Activated naive CD4-positive, alpha-beta T cell treated with anti-CD3 and anti-CD28 coated beads for 36 hours (primary cell): ENCODE measurements at regions not wholly inside any gene's neighbourhood (a gene's known extent, or its start where the extent isn't known, plus 50 kb on each side); places are given as distances from the start of the nearest gene placed in this dataset.

ENCODE experiments used
- CTCF ChIA-PET: fragments of 350-600 bp; sonication (Branson Sonifier 250); formaldehyde crosslinking; loops from one replicate; lab custom pipeline; 2021; ENCODE audit warnings: antibody characterized with exemption; lab: Charles Lee
- DNase-seq: peaks from one replicate; pipeline ENCODE4 v3.0.0-alpha.2; 2020
- H3K27ac Mint-ChIP-seq: one replicate; pipeline ENCODE4 v1.8.0; 2021; ENCODE audit warnings: mild to moderate bottlenecking, mixed read lengths
- H3K27me3 Mint-ChIP-seq: one replicate; pipeline ENCODE4 v1.8.0; 2021; ENCODE audit warnings: low read depth, mixed read lengths
- H3K36me3 Mint-ChIP-seq: one replicate; pipeline ENCODE4 v1.8.0; 2021; ENCODE audit warnings: low read depth, mixed read lengths
- H3K4me1 Mint-ChIP-seq: one replicate; pipeline ENCODE4 v1.8.0; 2021; ENCODE audit warnings: low read depth, mixed read lengths
- H3K4me3 Mint-ChIP-seq: one replicate; pipeline ENCODE4 v1.8.0; 2021; ENCODE audit warnings: mild to moderate bottlenecking, moderate library complexity, mixed read lengths
- H3K9me3 Mint-ChIP-seq: one replicate; pipeline ENCODE4 v1.8.0; 2021; ENCODE audit warnings: mixed read lengths
- intact Hi-C: fragments of 100-400 bp; cut with micrococcal nuclease; formaldehyde crosslinking; loops from one replicate; pipeline ENCODE4 v1.15.1; 2023

DNA sequence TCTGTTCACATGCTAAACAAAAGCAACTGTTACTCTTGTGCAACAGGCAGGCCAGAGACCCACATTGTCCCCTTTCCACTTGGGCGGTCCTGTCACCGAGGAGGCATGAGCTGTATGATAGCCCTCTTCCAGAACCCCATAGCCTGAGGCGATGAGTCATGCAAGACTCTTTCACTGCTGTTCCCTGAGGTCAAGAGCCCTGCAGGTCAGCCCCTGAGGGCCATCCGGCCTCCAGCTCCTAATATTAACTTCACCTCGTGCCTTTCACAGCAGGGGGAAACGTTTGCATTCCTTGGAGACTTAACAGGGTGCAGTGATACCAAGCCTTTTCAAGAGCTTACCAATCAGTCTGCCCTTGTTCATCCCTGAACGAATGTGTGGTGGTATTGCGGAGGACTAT, 253.3 kb upstream of the ECI2 start:
- Mint-ChIP-seq H3K27ac (no peak overlapping the region), H3K4me1 (no peaks in the 10 kb centered on the region), H3K9me3 (peaks cover 12% of the 10 kb centered on the region), H3K36me3 (peaks cover 4% of the 10 kb centered on the region), H3K4me3 (no peak overlapping the region), H3K27me3 (peaks cover 13% of the 10 kb centered on the region)
- CTCF ChIA-PET, result no interaction called here
- DNase-seq, result no peak
- intact Hi-C loops, result no loop called here

DNA sequence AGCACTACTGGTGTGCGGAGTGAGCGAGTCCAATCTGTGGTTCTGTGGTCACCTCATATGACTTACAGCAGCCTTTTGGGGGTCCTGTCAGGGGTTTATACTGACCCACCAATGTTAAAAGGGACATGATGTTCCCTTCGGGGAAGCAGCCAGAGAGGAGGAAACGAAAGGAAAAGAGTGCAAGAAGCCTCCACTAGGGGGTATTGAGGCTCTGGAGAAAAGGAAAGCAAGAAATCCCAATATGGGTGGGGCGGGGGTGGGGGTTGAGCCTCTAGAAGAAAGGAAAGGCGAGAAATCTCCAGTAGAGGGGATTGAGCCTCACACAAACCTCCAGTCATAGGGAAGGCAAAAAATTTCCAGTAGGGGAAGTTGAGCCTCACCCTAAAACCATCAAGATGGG, 249.3 kb upstream of the ECI2 start:
- Mint-ChIP-seq H3K4me1 (no peaks in the 10 kb centered on the region), H3K27me3 (peaks cover 20% of the 10 kb centered on the region), H3K36me3 (peaks cover 6% of the 10 kb centered on the region), H3K9me3 (peaks cover 25% of the 10 kb centered on the region), H3K27ac (no peak overlapping the region), H3K4me3 (no peak overlapping the region)
- intact Hi-C loops, result no loop called here
- no peak for DNase-seq
- CTCF ChIA-PET, result no interaction called here

DNA sequence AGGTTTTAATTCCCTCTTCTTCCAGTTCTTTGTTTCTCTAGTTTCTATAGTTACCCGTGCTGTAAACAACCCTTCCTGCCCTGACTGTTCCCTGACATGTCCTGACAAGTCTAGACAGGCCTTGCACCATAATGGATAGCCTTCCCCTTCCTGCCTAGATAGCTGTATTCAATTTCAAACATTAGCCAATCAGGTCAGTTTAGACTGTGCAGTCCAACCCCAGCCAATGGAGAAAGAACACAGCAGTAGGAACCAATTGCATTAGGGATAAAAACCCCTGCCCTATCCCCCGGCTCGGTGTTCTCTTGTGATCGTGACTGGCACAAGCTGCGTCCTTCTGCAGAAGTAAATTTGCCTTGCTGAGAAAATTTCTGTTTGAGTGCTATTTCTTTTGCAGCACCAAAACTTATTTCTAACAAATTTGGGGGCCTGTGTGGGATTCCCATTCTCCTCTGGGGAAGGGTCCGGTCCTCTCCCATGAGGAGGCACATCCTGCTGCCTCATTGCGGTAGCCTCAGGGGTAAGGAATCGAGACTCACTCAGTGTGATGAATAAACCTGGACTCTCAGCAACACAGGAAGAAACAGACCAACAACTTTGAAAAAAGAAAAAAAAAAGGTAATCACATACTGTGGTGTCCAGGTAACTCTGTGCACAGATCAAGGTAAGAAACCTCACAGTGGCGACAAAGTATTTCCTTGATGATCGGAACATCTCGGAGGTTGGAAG, 248.7 kb upstream of the ECI2 start:
- intact Hi-C loops, result no loop called here
- H3K27me3 Mint-ChIP-seq, result peaks cover 21% of the 10 kb centered on the region
- no peaks in the 10 kb centered on the region for H3K4me1 Mint-ChIP-seq
- H3K4me3 Mint-ChIP-seq, result no peak overlapping the region
- H3K36me3 Mint-ChIP-seq, result peaks cover 6% of the 10 kb centered on the region
- CTCF ChIA-PET, result no interaction called here
- DNase-seq, result no peak
- peaks cover 25% of the 10 kb centered on the region for H3K9me3 Mint-ChIP-seq
- H3K27ac Mint-ChIP-seq, result no peak overlapping the region

DNA sequence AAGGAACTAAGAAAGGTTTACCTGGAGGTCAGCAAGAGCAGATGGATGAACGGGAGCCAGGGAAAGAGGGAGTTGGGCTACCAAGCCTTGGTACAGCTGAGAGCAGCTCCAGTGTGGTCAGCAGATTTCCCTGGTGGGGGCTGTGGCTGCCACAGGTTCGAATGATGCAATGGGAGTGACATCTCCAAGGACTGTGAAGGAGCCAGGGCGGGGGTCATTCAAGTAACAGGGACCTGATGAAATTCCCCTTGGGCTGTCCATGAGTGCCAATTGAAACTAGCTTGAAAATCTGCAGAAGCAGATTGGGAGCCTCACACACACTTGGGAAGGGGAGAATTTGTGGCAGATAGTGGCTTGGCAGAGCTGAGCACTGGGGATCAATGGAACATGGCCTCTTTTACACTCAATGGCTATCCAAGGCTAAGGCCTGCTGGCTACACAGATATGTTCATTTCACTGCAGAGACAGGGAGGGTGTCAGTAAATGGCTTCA, 247.0 kb upstream of the ECI2 start:
- Mint-ChIP-seq H3K36me3 (peaks cover 6% of the 10 kb centered on the region), H3K9me3 (peaks cover 25% of the 10 kb centered on the region)

DNA sequence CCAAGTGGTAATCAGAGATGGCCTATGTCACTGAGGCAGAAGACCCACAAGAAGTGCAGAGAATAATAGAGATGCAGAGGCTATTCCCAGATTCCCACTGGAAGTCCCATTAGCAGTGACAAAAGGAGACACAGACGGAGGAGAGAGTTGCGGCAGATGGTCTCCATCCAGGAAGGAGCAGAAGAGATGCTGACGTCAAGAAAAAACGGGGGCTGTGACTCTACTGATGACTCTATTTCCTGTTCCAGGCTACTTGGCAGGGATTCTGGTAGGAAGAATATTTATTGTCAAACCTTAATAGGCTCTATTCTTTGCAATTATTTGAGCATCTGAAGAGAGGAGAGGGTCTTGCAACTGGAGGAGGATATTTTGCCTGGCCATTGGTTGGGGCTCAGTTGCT, 246.0 kb upstream of the ECI2 start:
- CTCF ChIA-PET, result no interaction called here
- Mint-ChIP-seq H3K27ac (no peak overlapping the region), H3K9me3 (peaks cover 25% of the 10 kb centered on the region), H3K36me3 (peaks cover 6% of the 10 kb centered on the region), H3K4me3 (no peak overlapping the region), H3K27me3 (peaks cover 27% of the 10 kb centered on the region), H3K4me1 (no peaks in the 10 kb centered on the region)
- DNase-seq, result no peak
- intact Hi-C loops, result no loop called here

More for the DNA sequence above, 247.0 kb upstream of the ECI2 start:
- H3K4me1 Mint-ChIP-seq, result no peaks in the 10 kb centered on the region
- CTCF ChIA-PET, result no interaction called here
- no peak overlapping the region for H3K4me3 Mint-ChIP-seq
- H3K27ac Mint-ChIP-seq, result no peak overlapping the region
- no peak for DNase-seq
- H3K27me3 Mint-ChIP-seq, result peaks cover 27% of the 10 kb centered on the region
- intact Hi-C loops, result no loop called here

DNA sequence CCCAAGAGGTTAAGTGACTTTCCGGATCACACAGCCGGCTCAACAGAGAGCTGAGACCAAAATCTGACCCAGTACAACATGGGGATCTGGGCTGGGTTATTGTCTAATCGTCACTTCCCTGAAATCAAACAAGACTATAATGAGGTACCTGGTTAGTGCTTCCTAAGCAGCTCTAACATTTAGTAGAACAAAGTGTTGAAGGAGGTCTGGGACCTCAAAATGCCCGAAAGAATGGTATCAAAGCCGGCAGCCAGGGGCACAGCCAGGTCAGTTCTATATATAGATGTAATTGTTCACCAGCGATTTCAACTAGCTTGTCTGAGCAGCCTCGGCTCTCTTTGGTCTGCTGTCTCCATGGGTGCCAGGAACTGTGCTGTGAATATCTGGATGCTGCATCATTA, 245.5 kb upstream of the ECI2 start:
- H3K9me3 Mint-ChIP-seq, result peaks cover 25% of the 10 kb centered on the region
- H3K36me3 Mint-ChIP-seq, result peaks cover 6% of the 10 kb centered on the region
- H3K4me3 Mint-ChIP-seq, result no peak overlapping the region
- peaks cover 27% of the 10 kb centered on the region for H3K27me3 Mint-ChIP-seq
- no peaks in the 10 kb centered on the region for H3K4me1 Mint-ChIP-seq
- CTCF ChIA-PET, result no interaction called here
- intact Hi-C loops, result no loop called here
- DNase-seq, result no peak
- H3K27ac Mint-ChIP-seq, result no peak overlapping the region

DNA sequence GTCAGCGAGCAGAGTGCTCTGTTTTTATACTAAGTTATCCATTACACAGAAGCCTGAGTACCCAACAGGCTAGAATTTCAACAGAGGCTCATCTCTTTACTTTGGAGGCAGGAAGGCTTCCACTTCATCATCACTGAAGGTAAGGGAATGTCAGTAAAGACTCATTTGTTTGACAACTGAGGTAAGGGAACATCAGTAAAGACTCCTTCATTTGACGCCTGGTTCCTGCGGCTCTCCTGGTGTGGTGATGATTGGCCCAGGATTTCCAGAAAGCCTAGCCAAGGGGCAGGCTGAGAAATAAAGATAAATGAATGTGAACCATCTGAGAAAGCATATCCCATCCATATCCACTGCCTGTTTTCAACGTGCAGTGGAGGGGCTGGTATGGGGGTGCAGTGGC, 244.6 kb upstream of the ECI2 start:
- Mint-ChIP-seq H3K4me3 (no peak overlapping the region), H3K27me3 (peaks cover 27% of the 10 kb centered on the region), H3K9me3 (peaks cover 25% of the 10 kb centered on the region), H3K36me3 (peaks cover 6% of the 10 kb centered on the region), H3K4me1 (no peaks in the 10 kb centered on the region), H3K27ac (no peak overlapping the region)
- CTCF ChIA-PET, result no interaction called here
- no peak for DNase-seq
- intact Hi-C loops, result no loop called here

DNA sequence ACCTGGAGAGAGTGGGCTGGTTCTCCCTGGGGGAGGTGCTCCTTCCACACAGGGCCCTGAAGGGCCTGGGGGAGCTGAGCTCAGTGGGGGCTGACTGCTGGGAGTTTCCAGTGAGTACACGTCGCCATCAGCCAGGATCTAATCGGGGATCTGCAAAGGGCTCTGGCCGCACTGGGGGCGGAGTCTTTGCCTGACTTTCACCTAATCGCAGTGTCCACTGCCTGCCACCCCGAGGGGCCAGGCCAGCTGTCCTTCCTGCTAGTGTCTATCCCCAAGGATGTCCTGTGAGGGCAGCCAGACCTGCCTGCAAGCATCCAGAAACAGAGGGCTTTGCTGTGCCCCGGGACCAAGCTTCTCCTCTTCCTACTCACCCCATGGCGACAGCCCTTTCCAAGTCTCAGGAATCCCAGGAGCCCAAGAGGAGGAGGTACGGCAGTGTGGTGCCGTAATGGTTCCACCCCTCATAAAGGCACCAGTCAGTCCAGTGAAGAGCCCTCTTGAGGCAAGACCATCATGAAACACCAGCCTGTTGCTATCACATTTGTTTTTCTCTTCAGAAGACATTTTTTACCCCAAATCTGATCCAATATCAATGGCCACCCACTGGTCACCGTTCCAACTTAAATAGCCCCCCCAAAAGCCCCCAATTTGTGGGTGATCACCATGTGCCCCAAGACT, 243.1 kb upstream of the ECI2 start:
- CTCF ChIA-PET, result no interaction called here
- intact Hi-C loops, result no loop called here
- DNase-seq, result no peak
- no peaks in the 10 kb centered on the region for H3K4me1 Mint-ChIP-seq
- H3K9me3 Mint-ChIP-seq, result peaks cover 12% of the 10 kb centered on the region
- no peak overlapping the region for H3K4me3 Mint-ChIP-seq
- H3K27me3 Mint-ChIP-seq, result peaks cover 24% of the 10 kb centered on the region
- peaks cover 2% of the 10 kb centered on the region for H3K36me3 Mint-ChIP-seq
- no peak overlapping the region for H3K27ac Mint-ChIP-seq

DNA sequence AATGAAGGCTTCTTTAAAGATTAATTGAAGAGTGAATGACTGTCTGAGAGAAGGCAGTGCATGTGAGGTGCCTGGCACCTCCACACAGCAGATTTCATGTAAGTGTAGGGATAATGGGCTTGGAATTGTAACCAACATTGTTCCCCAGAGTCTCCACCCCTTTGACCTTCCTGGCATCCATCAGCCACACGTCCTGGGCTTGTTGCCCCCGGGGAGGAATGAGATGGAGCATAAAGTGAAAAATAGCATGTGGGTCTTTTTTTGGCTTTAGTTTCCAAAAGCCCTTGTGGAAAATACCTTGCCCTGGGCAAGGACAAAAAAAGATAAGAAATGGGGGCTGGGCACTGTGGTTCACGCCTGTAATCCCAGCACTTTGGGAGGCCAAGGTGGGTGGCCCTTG, 242.2 kb upstream of the ECI2 start:
- Mint-ChIP-seq H3K4me1 (no peaks in the 10 kb centered on the region), H3K27ac (no peak overlapping the region), H3K4me3 (no peak overlapping the region), H3K36me3 (no peaks in the 10 kb centered on the region), H3K9me3 (peaks cover 8% of the 10 kb centered on the region), H3K27me3 (peaks cover 24% of the 10 kb centered on the region)
- intact Hi-C loops, result no loop called here
- DNase-seq, result no peak
- CTCF ChIA-PET, result no interaction called here

DNA sequence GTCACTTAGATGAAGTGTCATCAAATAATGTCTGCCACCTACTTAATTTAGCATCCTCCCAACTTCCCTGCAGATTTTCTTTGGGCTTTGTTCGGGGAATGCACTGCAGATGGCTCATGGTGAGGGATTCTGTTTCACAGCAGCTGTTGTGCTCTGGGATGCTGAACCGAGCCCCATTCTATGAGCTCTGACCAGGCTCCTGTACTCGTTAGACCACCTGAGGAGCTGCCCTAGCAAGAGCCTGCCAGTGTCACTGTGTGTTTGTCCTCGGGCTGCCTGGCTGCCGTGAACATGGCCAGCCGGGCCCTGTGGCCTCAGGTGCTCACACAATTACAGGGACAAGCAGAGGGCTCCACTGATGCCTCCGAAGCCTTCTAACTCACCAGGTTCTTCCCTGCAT, 238.8 kb upstream of the ECI2 start:
- Mint-ChIP-seq H3K4me1 (no peaks in the 10 kb centered on the region), H3K27me3 (peaks cover 13% of the 10 kb centered on the region), H3K36me3 (no peaks in the 10 kb centered on the region), H3K4me3 (no peak overlapping the region), H3K27ac (no peak overlapping the region), H3K9me3 (no peaks in the 10 kb centered on the region)
- CTCF ChIA-PET, result no interaction called here
- intact Hi-C loops, result no loop called here
- DNase-seq, result no peak

DNA sequence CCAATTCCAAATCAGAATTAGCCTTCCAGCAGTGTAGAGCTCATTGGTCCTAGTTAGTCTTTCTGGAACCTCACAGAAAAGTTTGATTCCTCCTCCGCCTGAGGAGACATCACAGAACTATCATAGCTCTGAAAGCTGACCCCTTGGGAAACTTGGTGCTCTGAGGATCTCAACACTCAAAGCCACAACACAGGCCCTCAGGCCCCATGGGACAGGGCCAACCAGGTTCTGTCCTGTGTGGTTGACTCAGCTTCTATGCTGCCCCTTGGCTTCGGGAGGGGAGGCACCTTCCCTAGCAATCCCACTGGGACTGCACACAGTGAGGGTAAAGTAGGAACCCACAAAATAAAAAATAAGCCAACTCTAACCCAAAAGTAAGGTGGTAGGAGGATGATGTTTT, 237.5 kb upstream of the ECI2 start:
- Mint-ChIP-seq H3K27ac (no peak overlapping the region), H3K4me3 (no peak overlapping the region), H3K9me3 (no peaks in the 10 kb centered on the region), H3K36me3 (no peaks in the 10 kb centered on the region), H3K4me1 (no peaks in the 10 kb centered on the region), H3K27me3 (peaks cover 7% of the 10 kb centered on the region)
- CTCF ChIA-PET, result interaction anchor here (0.6 kb wide), 1 partner anchor 470 kb away, joined by 3 read pairs; no protein-coding TSS in a partner anchor
- DNase-seq, result no peak
- intact Hi-C loops, result no loop called here

DNA sequence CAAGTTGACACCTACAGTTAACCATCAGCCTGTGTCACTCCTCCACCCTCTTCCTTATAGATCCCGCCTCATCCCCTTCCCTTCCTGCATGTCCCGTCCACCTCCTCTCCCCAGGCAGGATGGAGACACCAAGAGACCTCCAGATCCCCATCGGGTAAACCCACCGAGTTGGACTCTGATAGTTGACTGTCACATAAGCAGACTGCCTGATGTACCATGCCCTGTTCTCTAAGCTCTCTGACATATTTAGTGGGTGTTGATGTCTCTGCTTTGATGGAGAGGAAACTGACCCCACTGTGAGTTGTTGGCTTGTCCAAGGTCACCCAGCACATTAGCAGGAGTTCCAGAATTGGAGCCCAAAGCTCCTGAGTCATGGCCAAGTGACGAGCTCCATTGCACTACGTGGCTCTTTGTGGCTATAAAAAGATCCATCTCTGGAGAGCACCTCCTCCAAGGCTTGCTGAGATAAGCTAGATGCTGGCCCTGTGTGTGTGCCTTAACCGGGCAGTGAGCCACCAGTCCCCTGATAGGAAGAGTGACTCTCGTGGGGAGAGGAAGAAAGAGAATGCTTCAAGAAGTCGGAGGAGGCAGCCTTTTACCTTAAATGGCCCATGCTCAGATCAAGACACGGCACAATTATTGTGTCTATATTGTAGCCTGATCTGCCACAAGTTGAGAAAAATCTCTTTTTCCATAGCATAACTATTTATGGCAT, 236.0 kb upstream of the ECI2 start:
- H3K4me1 Mint-ChIP-seq, result no peaks in the 10 kb centered on the region
- H3K27me3 Mint-ChIP-seq, result peaks cover 7% of the 10 kb centered on the region
- no peaks in the 10 kb centered on the region for H3K36me3 Mint-ChIP-seq
- H3K4me3 Mint-ChIP-seq, result no peak overlapping the region
- intact Hi-C loops, result no loop called here
- no peaks in the 10 kb centered on the region for H3K9me3 Mint-ChIP-seq
- H3K27ac Mint-ChIP-seq, result no peak overlapping the region
- CTCF ChIA-PET, result no interaction called here
- DNase-seq, result no peak
